Osteoblast (primary cell): ENCODE measurements at regions not wholly inside any gene's neighbourhood (a gene's known extent, or its start where the extent isn't known, plus 50 kb on each side); places are given as distances from the start of the nearest gene placed in this dataset.
"Not testable (repeated sequence)": the region's sequence is repeated elsewhere in the genome, so short reads cannot be mapped to it uniquely, and the experiment has no call there.

Experiments
- DNase-seq: peaks from one replicate; pipeline ENCODE4 v3.0.0; 2011; ENCODE audit warnings: low spot score, mixed read lengths; ENCODE audit not compliant: insufficient read length; ENCODE audit errors: missing footprints
- H2AFZ ChIP-seq: 2 replicates; pipeline ENCODE4 v1.6.0; 2011; ENCODE audit warnings: mild to moderate bottlenecking, low read length
- H3K27ac ChIP-seq: 2 replicates; pipeline ENCODE4 v1.5.1; 2011; ENCODE audit warnings: mild to moderate bottlenecking, low read depth, low read length, moderate library complexity
- H3K27me3 ChIP-seq: 2 replicates; pipeline ENCODE4 v1.6.0; 2012; ENCODE audit warnings: mild to moderate bottlenecking, control low read depth, inconsistent platforms, low read length, moderate library complexity; ENCODE audit not compliant: insufficient read depth
- H3K36me3 ChIP-seq: 2 replicates; pipeline ENCODE4 v1.5.1; 2011; ENCODE audit warnings: mild to moderate bottlenecking, low read length, control low read depth, moderate library complexity; ENCODE audit not compliant: insufficient read depth
- H3K4me1 ChIP-seq: 2 replicates; pipeline ENCODE4 v1.5.1; 2011; ENCODE audit warnings: mild to moderate bottlenecking, low read length, control low read depth, moderate library complexity; ENCODE audit not compliant: insufficient read depth
- H3K4me2 ChIP-seq: 2 replicates; pipeline ENCODE4 v1.6.0; 2011; ENCODE audit warnings: mild to moderate bottlenecking, low read length; ENCODE audit not compliant: insufficient read depth
- H3K4me3 ChIP-seq: fragments of 200-600 bp; sonication (generic); 3 replicates; pipeline ENCODE4 v1.5.1; 2012; ENCODE audit warnings: mild to moderate bottlenecking, low read length, inconsistent platforms; ENCODE audit not compliant: insufficient read depth
- H3K79me2 ChIP-seq: 2 replicates; pipeline ENCODE4 v1.6.0; 2012; ENCODE audit warnings: mild to moderate bottlenecking, low read length, control low read depth, inconsistent platforms; ENCODE audit not compliant: insufficient read depth
- H3K9me3 ChIP-seq: 2 replicates; pipeline ENCODE4 v1.5.1; 2011; ENCODE audit warnings: low read depth, low read length, control low read depth
- H4K20me1 ChIP-seq: 2 replicates; pipeline ENCODE4 v1.6.0; 2012; ENCODE audit warnings: mild to moderate bottlenecking, low read length, control low read depth; ENCODE audit not compliant: insufficient read depth
- CTCF ChIP-seq: IDR thresholded peaks from 2 replicates; pipeline ENCODE4 v1.5.1; 2011; ENCODE audit warnings: mild to moderate bottlenecking, low read depth, low read length, moderate library complexity; ENCODE audit errors: extremely low read depth

- Histone ChIP-seq H3K79me2 (no peaks in the 10 kb centered on the region), H3K4me3 (no peak overlapping the region), H3K27me3 (no peaks in the 10 kb centered on the region), H3K9me3 (no peaks in the 10 kb centered on the region), H3K36me3 (no peaks in the 10 kb centered on the region), H2AFZ (no peak overlapping the region), H3K27ac (no peak overlapping the region), H3K4me1 (no peaks in the 10 kb centered on the region), H3K4me2 (no peak overlapping the region), H4K20me1 (no peaks in the 10 kb centered on the region)
- no peak for TF ChIP-seq CTCF
- no peak for DNase-seq
Measured at GRCh38 chr3:125715651-125716050, 120.4 kb upstream of the OSBPL11 start.

- not testable (repeated sequence) for H2AFZ ChIP-seq, H4K20me1 ChIP-seq, H3K4me3 ChIP-seq, DNase-seq, H3K4me1 ChIP-seq, H3K9me3 ChIP-seq, H3K27me3 ChIP-seq, H3K79me2 ChIP-seq, H3K36me3 ChIP-seq
- H3K27ac ChIP-seq, result peak overlapping the region; percentile 50
- H3K4me2 ChIP-seq, result peak overlapping the region; percentile 30
Measured at GRCh38 chr3:125732151-125732550, 136.9 kb upstream of the OSBPL11 start.

- not testable (repeated sequence) for H3K36me3 ChIP-seq, H3K9me3 ChIP-seq, H3K4me1 ChIP-seq, H3K4me3 ChIP-seq, H3K79me2 ChIP-seq, H3K27ac ChIP-seq, H2AFZ ChIP-seq, H3K27me3 ChIP-seq, H3K4me2 ChIP-seq, H4K20me1 ChIP-seq, DNase-seq
Measured at GRCh38 chr3:125741991-125742718, 146.9 kb upstream of the OSBPL11 start.

- H2AFZ ChIP-seq, H3K4me2 ChIP-seq, H3K4me3 ChIP-seq, H3K36me3 ChIP-seq, H3K27me3 ChIP-seq, H3K4me1 ChIP-seq, H3K9me3 ChIP-seq, H3K27ac ChIP-seq, H3K79me2 ChIP-seq, H4K20me1 ChIP-seq: not testable (repeated sequence)
- peak; percentile 61 for DNase-seq
- TF ChIP-seq CTCF, result peak; percentile 47
Measured at GRCh38 chr3:125742845-125743244, 147.5 kb upstream of the OSBPL11 start.

- H3K79me2 ChIP-seq, H3K27me3 ChIP-seq, H2AFZ ChIP-seq, H4K20me1 ChIP-seq, H3K9me3 ChIP-seq, H3K27ac ChIP-seq, H3K4me3 ChIP-seq, H3K4me2 ChIP-seq, H3K4me1 ChIP-seq, H3K36me3 ChIP-seq, DNase-seq: not testable (repeated sequence)
Measured at GRCh38 chr3:125757050-125757449, 161.8 kb upstream of the OSBPL11 start.

- H3K9me3 ChIP-seq, DNase-seq, H3K27ac ChIP-seq, H3K4me1 ChIP-seq, H3K79me2 ChIP-seq, H3K4me2 ChIP-seq, H3K27me3 ChIP-seq, H3K4me3 ChIP-seq, H4K20me1 ChIP-seq, H3K36me3 ChIP-seq, H2AFZ ChIP-seq: not testable (repeated sequence)
Measured at GRCh38 chr3:125758641-125759130, 163.4 kb upstream of the OSBPL11 start.

- H3K9me3 ChIP-seq, H2AFZ ChIP-seq, H3K79me2 ChIP-seq, DNase-seq, H3K27ac ChIP-seq, H3K4me2 ChIP-seq, H4K20me1 ChIP-seq, H3K36me3 ChIP-seq, H3K4me3 ChIP-seq, H3K4me1 ChIP-seq: not testable (repeated sequence)
- peaks cover 19% of the 10 kb centered on the region for H3K27me3 ChIP-seq
Measured at GRCh38 chr3:125762601-125763000, 167.3 kb upstream of the OSBPL11 start.
